ENCODE measurements at regions not wholly inside any gene's neighbourhood (a gene's known extent, or its start where the extent isn't known, plus 50 kb on each side); places are given as distances from the start of the nearest gene placed in this dataset.
A peak's percentile ranks its signal among the peaks of the same experiment; 100 is the strongest.
"Not testable (repeated sequence)": the region's sequence is repeated elsewhere in the genome, so short reads cannot be mapped to it uniquely, and the experiment has no call there.

- Histone ChIP-seq H3K27ac (no peak overlapping the region), H3K27me3 (replicated peaks) (no peaks in the 10 kb centered on the region), H3K9me3 (replicated peaks) (no peaks in the 10 kb centered on the region), H3K36me3 (no peaks in the 10 kb centered on the region), H3K4me1 (replicated peaks) (no peaks in the 10 kb centered on the region), H3K4me3 (no peak overlapping the region)
- no peak for DNase-seq (ENCODE audit: low read depth in 1 of 2, low spot score in 2 of 2)
Observed at GRCh38 chrX:140167551-140167950, 202.2 kb upstream of the CXorf66 start.

GRCh38 chrX:140165849-140166248, 200.5 kb upstream of the CXorf66 start:
- no peaks in the 10 kb centered on the region for H3K9me3 ChIP-seq (replicated peaks)
- H3K4me1 ChIP-seq (replicated peaks): no peaks in the 10 kb centered on the region
- H3K36me3 ChIP-seq: no peaks in the 10 kb centered on the region
- DNase-seq (ENCODE audit: low read depth in 1 of 2, low spot score in 2 of 2): no peak
- H3K27ac ChIP-seq: no peak overlapping the region
- no peak overlapping the region for H3K4me3 ChIP-seq
- no peaks in the 10 kb centered on the region for H3K27me3 ChIP-seq (replicated peaks)

GRCh38 chrX:140164391-140164790, 199.1 kb upstream of the CXorf66 start:
- Histone ChIP-seq H3K27ac (no peak overlapping the region), H3K4me1 (replicated peaks) (no peaks in the 10 kb centered on the region), H3K4me3 (no peak overlapping the region), H3K9me3 (replicated peaks) (no peaks in the 10 kb centered on the region), H3K36me3 (no peaks in the 10 kb centered on the region), H3K27me3 (replicated peaks) (no peaks in the 10 kb centered on the region)
- no peak for DNase-seq (ENCODE audit: low read depth in 1 of 2, low spot score in 2 of 2)

GRCh38 chrX:140163371-140164159, 198.2 kb upstream of the CXorf66 start:
- H3K27me3 ChIP-seq (replicated peaks): no peaks in the 10 kb centered on the region
- no peak overlapping the region for H3K4me3 ChIP-seq
- H3K27ac ChIP-seq: no peak overlapping the region
- no peaks in the 10 kb centered on the region for H3K36me3 ChIP-seq
- no peak for DNase-seq (ENCODE audit: low read depth in 1 of 2, low spot score in 2 of 2)
- no peaks in the 10 kb centered on the region for H3K4me1 ChIP-seq (replicated peaks)
- H3K9me3 ChIP-seq (replicated peaks): no peaks in the 10 kb centered on the region

GRCh38 chrX:140157611-140158010, 192.3 kb upstream of the CXorf66 start:
- Histone ChIP-seq H3K4me3 (no peak overlapping the region), H3K27me3 (replicated peaks) (no peaks in the 10 kb centered on the region), H3K27ac (no peak overlapping the region), H3K4me1 (replicated peaks) (no peaks in the 10 kb centered on the region), H3K36me3 (no peaks in the 10 kb centered on the region), H3K9me3 (replicated peaks) (no peaks in the 10 kb centered on the region)
- peak; percentile 41 to 54 for DNase-seq (ENCODE audit: low read depth in 1 of 2, low spot score in 2 of 2)

- no peak for DNase-seq (ENCODE audit: low read depth in 1 of 2, low spot score in 2 of 2)
- Histone ChIP-seq H3K27ac (no peak overlapping the region), H3K4me1 (replicated peaks) (no peaks in the 10 kb centered on the region), H3K9me3 (replicated peaks) (no peaks in the 10 kb centered on the region), H3K27me3 (replicated peaks) (no peaks in the 10 kb centered on the region), H3K4me3 (no peak overlapping the region), H3K36me3 (no peaks in the 10 kb centered on the region)
Observed at GRCh38 chrX:140157143-140157542, 191.8 kb upstream of the CXorf66 start.

- no peaks in the 10 kb centered on the region for H3K4me1 ChIP-seq (replicated peaks)
- H3K36me3 ChIP-seq: no peaks in the 10 kb centered on the region
- no peak for DNase-seq (ENCODE audit: low read depth in 1 of 2, low spot score in 2 of 2)
- no peak overlapping the region for H3K4me3 ChIP-seq
- no peak overlapping the region for H3K27ac ChIP-seq
- no peaks in the 10 kb centered on the region for H3K9me3 ChIP-seq (replicated peaks)
- no peaks in the 10 kb centered on the region for H3K27me3 ChIP-seq (replicated peaks)
Observed at GRCh38 chrX:140151316-140151715, 186.0 kb upstream of the CXorf66 start.

- H3K27ac ChIP-seq: no peak overlapping the region
- no peaks in the 10 kb centered on the region for H3K36me3 ChIP-seq
- DNase-seq (ENCODE audit: low read depth in 1 of 2, low spot score in 2 of 2): no peak
- H3K27me3 ChIP-seq (replicated peaks): no peaks in the 10 kb centered on the region
- H3K9me3 ChIP-seq (replicated peaks): no peaks in the 10 kb centered on the region
- no peaks in the 10 kb centered on the region for H3K4me1 ChIP-seq (replicated peaks)
- no peak overlapping the region for H3K4me3 ChIP-seq
Observed at GRCh38 chrX:140149761-140150160, 184.4 kb upstream of the CXorf66 start.

GRCh38 chrX:140141444-140142029, 176.2 kb upstream of the CXorf66 start:
- H3K4me3 ChIP-seq: no peak overlapping the region
- no peaks in the 10 kb centered on the region for H3K4me1 ChIP-seq (replicated peaks)
- no peaks in the 10 kb centered on the region for H3K9me3 ChIP-seq (replicated peaks)
- H3K27ac ChIP-seq: no peak overlapping the region
- DNase-seq (ENCODE audit: low read depth in 1 of 2, low spot score in 2 of 2): peak in 1 of 2 experiments; percentile 1
- no peaks in the 10 kb centered on the region for H3K36me3 ChIP-seq
- H3K27me3 ChIP-seq (replicated peaks): no peaks in the 10 kb centered on the region

GRCh38 chrX:140138492-140138891, 173.2 kb upstream of the CXorf66 start:
- not testable (repeated sequence) for H3K36me3 ChIP-seq; H3K27ac ChIP-seq; H3K27me3 ChIP-seq (replicated peaks); H3K4me3 ChIP-seq; H3K4me1 ChIP-seq (replicated peaks); H3K9me3 ChIP-seq (replicated peaks); DNase-seq (ENCODE audit: low read depth in 1 of 2, low spot score in 2 of 2)

GRCh38 chrX:140138065-140138464, 172.7 kb upstream of the CXorf66 start:
- H3K4me3 ChIP-seq; H3K4me1 ChIP-seq (replicated peaks); H3K27ac ChIP-seq; DNase-seq (ENCODE audit: low read depth in 1 of 2, low spot score in 2 of 2); H3K36me3 ChIP-seq; H3K27me3 ChIP-seq (replicated peaks); H3K9me3 ChIP-seq (replicated peaks): not testable (repeated sequence)

GRCh38 chrX:140132937-140133336, 167.6 kb upstream of the CXorf66 start:
- Histone ChIP-seq H3K9me3 (replicated peaks) (no peaks in the 10 kb centered on the region), H3K27me3 (replicated peaks) (no peaks in the 10 kb centered on the region), H3K36me3 (no peaks in the 10 kb centered on the region), H3K4me1 (replicated peaks) (no peaks in the 10 kb centered on the region), H3K27ac (no peak overlapping the region), H3K4me3 (no peak overlapping the region)
- no peak for DNase-seq (ENCODE audit: low read depth in 1 of 2, low spot score in 2 of 2)

GRCh38 chrX:140123446-140123845, 158.1 kb upstream of the CXorf66 start:
- no peaks in the 10 kb centered on the region for H3K4me1 ChIP-seq (replicated peaks)
- H3K4me3 ChIP-seq: no peak overlapping the region
- no peaks in the 10 kb centered on the region for H3K9me3 ChIP-seq (replicated peaks)
- DNase-seq (ENCODE audit: low read depth in 1 of 2, low spot score in 2 of 2): no peak
- no peak overlapping the region for H3K27ac ChIP-seq
- no peaks in the 10 kb centered on the region for H3K36me3 ChIP-seq
- no peaks in the 10 kb centered on the region for H3K27me3 ChIP-seq (replicated peaks)

GRCh38 chrX:140114059-140114458, 148.7 kb upstream of the CXorf66 start:
- not testable (repeated sequence) for H3K27ac ChIP-seq; H3K4me3 ChIP-seq; H3K9me3 ChIP-seq (replicated peaks); DNase-seq (ENCODE audit: low read depth in 1 of 2, low spot score in 2 of 2); H3K36me3 ChIP-seq; H3K27me3 ChIP-seq (replicated peaks); H3K4me1 ChIP-seq (replicated peaks)
